IMR-90 (cell line): ENCODE measurements at regions not wholly inside any gene's neighbourhood (a gene's known extent, or its start where the extent isn't known, plus 50 kb on each side); places are given as distances from the start of the nearest gene placed in this dataset.

Experiments used
- ATAC-seq: fragments of 200-7000 bp; cut with Tn5 transposase; 2 replicates; pipeline ENCODE4 v1.9.1; 2020; ENCODE audit warnings: low read depth, mild to moderate bottlenecking, moderate library complexity
- BruUV-seq: library from RNA; stranded (reverse); fragments of 400-500 nt; replicated peaks from 2 replicates; lab custom pipeline; 2021; lab: Mats Ljungman, UMichigan
- CTCF ChIA-PET: fragments of 300-600 bp; formaldehyde crosslinking; extraction: SDS; loops from one replicate; lab custom pipeline; 2021; ENCODE audit warnings: antibody characterized with exemption; lab: Yijun Ruan, JAX
- POLR2A ChIA-PET: fragments of 300-600 bp; sonication (Branson Sonifier 250); formaldehyde crosslinking; loops from one replicate; lab custom pipeline; 2022; ENCODE audit warnings: antibody characterized with exemption; ENCODE audit not compliant: unreplicated experiment; lab: Charles Lee
- DNase-seq: peaks from one replicate; pipeline ENCODE4 v3.0.0; 2013
- H2AFZ ChIP-seq: replicated peaks from 2 replicates; pipeline ENCODE3; 2013; ENCODE audit warnings: low read length, mild to moderate bottlenecking; ENCODE audit not compliant: poor library complexity
- H2AK5ac ChIP-seq: 2 replicates; pipeline ENCODE4 v1.6.1; 2013; ENCODE audit warnings: low read depth, low read length, inconsistent platforms
- H2AK9ac ChIP-seq: replicated peaks from 2 replicates; pipeline ENCODE3; 2013; ENCODE audit warnings: mild to moderate bottlenecking, low read depth, low read length, moderate library complexity; ENCODE audit not compliant: poor library complexity
- H2BK120ac ChIP-seq: 2 replicates; pipeline ENCODE4 v1.6.1; 2013; ENCODE audit warnings: low read depth, low read length, inconsistent platforms
- H2BK15ac ChIP-seq: 3 replicates; pipeline ENCODE4 v1.6.1; 2013; ENCODE audit warnings: low read depth, low read length, inconsistent platforms
- H2BK20ac ChIP-seq: 2 replicates; pipeline ENCODE4 v1.6.1; 2013; ENCODE audit warnings: low read depth, mild to moderate bottlenecking, inconsistent platforms, low read length, moderate library complexity
- H2BK5ac ChIP-seq: 2 replicates; pipeline ENCODE4 v1.6.1; 2013; ENCODE audit warnings: mild to moderate bottlenecking, low read depth, low read length, inconsistent platforms; ENCODE audit not compliant: poor library complexity, severe bottlenecking
- H3K14ac ChIP-seq: replicated peaks from 2 replicates; pipeline ENCODE4 v1.6.1; 2013; ENCODE audit warnings: low read depth, low read length, inconsistent platforms
- H3K18ac ChIP-seq: 2 replicates; pipeline ENCODE4 v1.6.1; 2013; ENCODE audit warnings: low read depth, low read length, control low read depth
- H3K23ac ChIP-seq: 2 replicates; pipeline ENCODE4 v1.6.1; 2013; ENCODE audit warnings: low read depth, low read length, inconsistent platforms
- H3K27ac ChIP-seq: 2 replicates; pipeline ENCODE4 v1.5.1; 2013; ENCODE audit warnings: mild to moderate bottlenecking, control low read depth, low read length; ENCODE audit not compliant: insufficient read depth
- H3K27me3 ChIP-seq: 2 replicates; pipeline ENCODE4 v1.6.1; 2013; ENCODE audit warnings: low read length; ENCODE audit not compliant: control insufficient read depth, insufficient read depth
- H3K36me3 ChIP-seq: 2 replicates; pipeline ENCODE4 v1.6.1; 2013; ENCODE audit warnings: low read length, mixed read lengths; ENCODE audit not compliant: control insufficient read depth, insufficient read depth
- H3K4ac ChIP-seq: 2 replicates; pipeline ENCODE4 v1.6.1; 2013; ENCODE audit warnings: low read depth, low read length, inconsistent platforms
- H3K4me1 ChIP-seq: 2 replicates; pipeline ENCODE4 v1.6.1; 2013; ENCODE audit warnings: low read length, mixed read lengths; ENCODE audit not compliant: control insufficient read depth, insufficient read depth
- H3K4me2 ChIP-seq: 2 replicates; pipeline ENCODE4 v1.6.1; 2013; ENCODE audit warnings: low read depth, mild to moderate bottlenecking, control low read depth, low read length, moderate library complexity
- H3K4me3 ChIP-seq: 2 replicates; pipeline ENCODE4 v1.5.1; 2013; ENCODE audit warnings: low read depth, mild to moderate bottlenecking, control low read depth, low read length, moderate library complexity; ENCODE audit not compliant: insufficient read depth
- H3K56ac ChIP-seq: 2 replicates; pipeline ENCODE4 v1.6.1; 2013; ENCODE audit warnings: low read length, inconsistent platforms; ENCODE audit not compliant: insufficient read depth; ENCODE audit errors: extremely low read depth
- H3K79me1 ChIP-seq, 2 experiments: 2 replicates each; pipeline ENCODE4 v1.6.1; 2013; ENCODE audit warnings: low read length in 2 of 2, inconsistent platforms in 1 of 2, low read depth in 1 of 2
- H3K9ac ChIP-seq: 2 replicates; pipeline ENCODE4 v1.6.1; 2013; ENCODE audit warnings: low read depth, low read length, control low read depth
- H3K9me1 ChIP-seq: 2 replicates; pipeline ENCODE4 v1.6.1; 2013; ENCODE audit warnings: low read length, inconsistent platforms; ENCODE audit not compliant: insufficient read depth
- H3K9me3 ChIP-seq: 2 replicates; pipeline ENCODE4 v1.6.1; 2013; ENCODE audit warnings: low read length; ENCODE audit not compliant: control insufficient read depth, insufficient read depth
- H4K20me1 ChIP-seq: 2 replicates; pipeline ENCODE4 v1.6.1; 2013; ENCODE audit warnings: low read length, inconsistent platforms; ENCODE audit not compliant: insufficient read depth
- H4K5ac ChIP-seq: 2 replicates; pipeline ENCODE4 v1.6.1; 2013; ENCODE audit warnings: mild to moderate bottlenecking, low read depth, low read length, control low read depth
- H4K8ac ChIP-seq, 2 experiments: 2 replicates each; pipeline ENCODE4 v1.6.1; 2013; ENCODE audit warnings: low read depth in 2 of 2, low read length in 2 of 2, control low read depth in 1 of 2, inconsistent platforms in 1 of 2
- H4K91ac ChIP-seq: 2 replicates; pipeline ENCODE4 v1.6.1; 2013; ENCODE audit warnings: low read depth, low read length, inconsistent platforms; ENCODE audit not compliant: insufficient read depth
- BHLHE40 ChIP-seq: fragments of 150-350 bp; IDR thresholded peaks from 2 replicates; pipeline ENCODE4 v1.6.1; 2016; ENCODE audit warnings: mild to moderate bottlenecking, low read depth, low read length
- CEBPB ChIP-seq: IDR thresholded peaks from 2 replicates; pipeline ENCODE4 v1.6.1; 2012; ENCODE audit warnings: low read depth, low read length, improper control_type of control experiment
- CHD1 ChIP-seq: IDR thresholded peaks from 2 replicates; pipeline ENCODE4 v1.6.1; 2012; ENCODE audit warnings: low read depth, low read length, improper control_type of control experiment
- CTCF ChIP-seq: conservative IDR thresholded peaks from 2 replicates; pipeline ENCODE4 v1.5.1; 2012; ENCODE audit warnings: mild to moderate bottlenecking, low read depth, low read length, improper control_type of control experiment
- ELK1 ChIP-seq: fragments of 150-350 bp; IDR thresholded peaks from 2 replicates; pipeline ENCODE4 v1.6.1; 2016; ENCODE audit warnings: low read depth, mild to moderate bottlenecking, low read length, moderate library complexity, borderline replicate concordance
- FOS ChIP-seq: fragments of 150-350 bp; IDR thresholded peaks from 2 replicates; pipeline ENCODE4 v1.6.1; 2016; ENCODE audit warnings: low read depth, low read length
- MAFK ChIP-seq: IDR thresholded peaks from 2 replicates; pipeline ENCODE4 v1.6.1; 2012; ENCODE audit warnings: low read depth, low read length, improper control_type of control experiment
- MAZ ChIP-seq: IDR thresholded peaks from 2 replicates; pipeline ENCODE4 v1.6.1; 2012; ENCODE audit warnings: low read depth, mild to moderate bottlenecking, low read length, improper control_type of control experiment, moderate library complexity, borderline replicate concordance
- MXI1 ChIP-seq: IDR thresholded peaks from 2 replicates; pipeline ENCODE4 v1.6.1; 2012; ENCODE audit warnings: low read depth, mild to moderate bottlenecking, low read length, moderate library complexity, borderline replicate concordance
- NFE2L2 ChIP-seq: fragments of 150-350 bp; IDR thresholded peaks from 2 replicates; pipeline ENCODE4 v1.6.1; 2016; ENCODE audit warnings: low read depth, mild to moderate bottlenecking, low read length
- POLR2A ChIP-seq: IDR thresholded peaks from 2 replicates; pipeline ENCODE4 v1.6.1; 2012; ENCODE audit warnings: mild to moderate bottlenecking, low read depth, low read length
- RAD21 ChIP-seq: IDR thresholded peaks from 2 replicates; pipeline ENCODE4 v1.6.1; 2012; ENCODE audit warnings: low read length, improper control_type of control experiment
- RCOR1 ChIP-seq: IDR thresholded peaks from 2 replicates; pipeline ENCODE4 v1.6.1; 2012; ENCODE audit warnings: mild to moderate bottlenecking, low read length, improper control_type of control experiment; ENCODE audit not compliant: insufficient replicate concordance
- RFX5 ChIP-seq: IDR thresholded peaks from 2 replicates; pipeline ENCODE4 v1.8.0; 2012; ENCODE audit warnings: low read depth, mild to moderate bottlenecking, low read length, moderate library complexity
- SMC3 ChIP-seq: fragments of 150-350 bp; IDR thresholded peaks from 2 replicates; pipeline ENCODE4 v1.6.1; 2016; ENCODE audit warnings: low read depth, mild to moderate bottlenecking, antibody characterized with exemption, low read length, moderate library complexity
- WGBS, 2 experiments: methylation state at CpG; one replicate each; pipeline versions ENCODE4 v1.1.5 to v1.1.7; 2013; ENCODE audit warnings: missing lambda C conversion rate in 2 of 2; ENCODE audit not compliant: insufficient read length in 1 of 2; ENCODE audit errors: extremely low coverage in 2 of 2; 5-methylcytosine and 5-hydroxymethylcytosine counted together
- dilution Hi-C: fragments of 300-500 bp; cut with HindIII; formaldehyde crosslinking; loops from one replicate; pipeline ENCODE4 v1.14.3; 2018; ENCODE audit warnings: low sequenced_read_pairs; ENCODE audit not compliant: unreplicated experiment
- in situ Hi-C: fragments of 300-500 bp; cut with MboI; formaldehyde crosslinking; loops from 3 replicates; pipeline ENCODE4 v1.14.3; 2019; ENCODE audit warnings: low sequenced_read_pairs, inconsistent platforms, mixed read lengths
- intact Hi-C: fragments of 100-400 bp; cut with micrococcal nuclease; formaldehyde crosslinking; loops from 2 replicates; pipeline ENCODE4 v1.10.0; 2022
- TF ChIP-seq, protein P1 (sequence below): fragments of 150-350 bp; IDR thresholded peaks from 2 replicates; pipeline ENCODE4 v1.6.1; 2017; ENCODE audit warnings: mild to moderate bottlenecking, antibody characterized with exemption, low read length, low read depth

GRCh38 chr7:41420421-41420820 is 282.5 kb downstream of the INHBA start:
- in situ Hi-C loops = no loop called here
- no peak for DNase-seq
- no peaks in the 10 kb centered on the region for H3K27me3 ChIP-seq

More at GRCh38 chr7:41420421-41420820, 282.5 kb downstream of the INHBA start:
- CTCF ChIA-PET = no interaction called here
- Histone ChIP-seq H3K9me3 (no peaks in the 10 kb centered on the region), H2BK120ac (no peak overlapping the region), H2BK5ac (no peak overlapping the region), H2BK15ac (no peak overlapping the region), H2BK20ac (no peak overlapping the region), H2AFZ (no peak overlapping the region), H3K4me2 (no peak overlapping the region), H4K91ac (no peak overlapping the region), H3K4me1 (peaks cover 5% of the 10 kb centered on the region), H3K4ac (no peak overlapping the region), H4K20me1 (no peaks in the 10 kb centered on the region), H3K36me3 (no peaks in the 10 kb centered on the region), H2AK9ac (no peak overlapping the region), H2AK5ac (no peak overlapping the region), H3K14ac (no peak overlapping the region), H3K18ac (no peak overlapping the region), H3K27ac (no peak overlapping the region), H3K4me3 (no peak overlapping the region), H4K8ac (no peak overlapping the region), H3K9ac (no peak overlapping the region), H3K56ac (no peak overlapping the region), H3K9me1 (0 out of 2 replicates have a peak, but pooled peaks cover under 1% of the 10 kb centered on the region), H3K23ac (no peak overlapping the region), H4K5ac (no peak overlapping the region), H3K79me1 (no peaks in the 10 kb centered on the region; a peak in 1 of 4 replicates)
- no CpG with 5 or more reads among the region's 3 CpGs for WGBS, 2 experiments
- intact Hi-C loops = no loop called here
- no TSS peak for BruUV-seq
- TF ChIP-seq CTCF (no peak), RFX5 (no peak), ELK1 (no peak), POLR2A (no peak), FOS (no peak), RCOR1 (no peak), CHD1 (no peak), CEBPB (no peak), RAD21 (no peak), BHLHE40 (no peak), MXI1 (no peak), NFE2L2 (no peak), SMC3 (no peak), MAZ (no peak), MAFK (no peak)
- TF ChIP-seq, protein P1, sequence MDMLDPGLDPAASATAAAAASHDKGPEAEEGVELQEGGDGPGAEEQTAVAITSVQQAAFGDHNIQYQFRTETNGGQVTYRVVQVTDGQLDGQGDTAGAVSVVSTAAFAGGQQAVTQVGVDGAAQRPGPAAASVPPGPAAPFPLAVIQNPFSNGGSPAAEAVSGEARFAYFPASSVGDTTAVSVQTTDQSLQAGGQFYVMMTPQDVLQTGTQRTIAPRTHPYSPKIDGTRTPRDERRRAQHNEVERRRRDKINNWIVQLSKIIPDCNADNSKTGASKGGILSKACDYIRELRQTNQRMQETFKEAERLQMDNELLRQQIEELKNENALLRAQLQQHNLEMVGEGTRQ = no peak
- dilution Hi-C loops = no loop called here
- POLR2A ChIA-PET = no interaction called here
- no peak for ATAC-seq
